ENCODE measurements at regions not wholly inside any gene's neighbourhood (a gene's known extent, or its start where the extent isn't known, plus 50 kb on each side); places are given as distances from the start of the nearest gene placed in this dataset.

- TF ChIP-seq ZNF24 (tag by site-specific recombination; IDR thresholded peaks at IDR 0.05): no peak
- no peak for TF ChIP-seq CTCF (tag by site-specific recombination; IDR thresholded peaks at IDR 0.05)
- TF ChIP-seq SP2 (tag by site-specific recombination; IDR thresholded peaks at IDR 0.05): no peak
- no peak for TF ChIP-seq ZNF174 (tag by site-specific recombination; IDR thresholded peaks at IDR 0.05)
- TF ChIP-seq GFI1B (tag by site-specific recombination; IDR thresholded peaks at IDR 0.05): no peak
- TF ChIP-seq ZNF223 (tag by site-specific recombination; IDR thresholded peaks at IDR 0.05): no peak
- no peak for TF ChIP-seq PATZ1 (tag by site-specific recombination; IDR thresholded peaks at IDR 0.05)
- no peak for TF ChIP-seq MYNN (tag by site-specific recombination; IDR thresholded peaks at IDR 0.05; ENCODE audit: borderline replicate concordance)
- TF ChIP-seq REST (tag by site-specific recombination; IDR thresholded peaks at IDR 0.05): no peak
- TF ChIP-seq ZNF146 (tag by site-specific recombination; IDR thresholded peaks at IDR 0.05): no peak
- TF ChIP-seq ZNF114 (tag by site-specific recombination; IDR thresholded peaks at IDR 0.05): no peak
- no peak for TF ChIP-seq ZBTB11 (tag by site-specific recombination; conservative IDR thresholded peaks at IDR 0.05; ENCODE audit: low read depth)
- no peak for TF ChIP-seq FEZF1 (tag by site-specific recombination; IDR thresholded peaks at IDR 0.05)
These were observed 190.6 kb upstream of the NTM start for GRCh38 chr11:131179836-131180235.

Measured in HEK293 (cell line).